GM19043 (cell line): ENCODE measurements at regions not wholly inside any gene's neighbourhood (a gene's known extent, or its start where the extent isn't known, plus 50 kb on each side); places are given as distances from the start of the nearest gene placed in this dataset.
"Not testable (repeated sequence)": the region's sequence is repeated elsewhere in the genome, so short reads cannot be mapped to it uniquely, and the experiment has no call there.

ENCODE experiments used
- ATAC-seq: cut with Tn5 transposase; IDR thresholded peaks from one replicate; pipeline ENCODE4 v1.9.1; 2021; ENCODE audit warnings: low read depth; ENCODE audit not compliant: unreplicated experiment

DNA sequence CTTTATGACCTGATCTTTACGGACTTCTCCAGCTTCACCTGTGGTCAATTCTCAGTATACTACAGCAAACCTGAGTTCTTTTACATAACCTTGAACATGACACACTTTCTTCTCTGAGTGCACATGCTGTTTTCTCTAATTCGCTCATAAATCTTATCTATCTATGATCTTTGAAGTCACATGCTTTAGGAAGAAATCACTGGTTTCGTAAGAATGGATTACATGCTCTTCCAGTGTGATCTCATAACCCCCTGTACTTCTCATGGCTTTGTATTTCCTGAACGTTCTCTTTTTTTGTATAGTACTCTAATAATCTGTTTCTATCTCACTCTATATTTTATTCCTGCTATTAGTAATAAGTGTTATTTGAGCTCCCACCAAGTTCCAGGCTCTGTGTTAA is 1165.2 kb downstream of the TBL1XR1 start:
- ATAC-seq = no peak

DNA sequence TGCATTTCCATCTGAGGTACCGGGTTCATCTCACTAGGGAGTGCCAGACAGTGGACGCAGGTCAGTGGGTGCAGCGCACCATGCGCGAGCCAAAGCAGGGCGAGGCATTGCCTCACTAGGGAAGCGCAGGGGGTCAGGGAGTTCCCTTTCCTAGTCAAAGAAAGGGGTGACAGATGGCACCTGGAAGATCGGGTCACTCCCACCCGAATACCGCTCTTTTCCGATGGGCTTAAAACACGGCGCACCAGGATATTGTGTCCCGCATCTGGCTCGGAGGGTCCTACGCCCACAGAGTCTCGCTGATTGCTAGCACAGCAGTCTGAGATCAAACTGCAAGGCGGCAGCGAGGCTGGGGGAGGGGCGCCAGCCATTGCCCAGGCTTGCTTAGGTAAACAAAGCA is 1157.1 kb downstream of the NAALADL2 start:
- not testable (repeated sequence) for ATAC-seq

DNA sequence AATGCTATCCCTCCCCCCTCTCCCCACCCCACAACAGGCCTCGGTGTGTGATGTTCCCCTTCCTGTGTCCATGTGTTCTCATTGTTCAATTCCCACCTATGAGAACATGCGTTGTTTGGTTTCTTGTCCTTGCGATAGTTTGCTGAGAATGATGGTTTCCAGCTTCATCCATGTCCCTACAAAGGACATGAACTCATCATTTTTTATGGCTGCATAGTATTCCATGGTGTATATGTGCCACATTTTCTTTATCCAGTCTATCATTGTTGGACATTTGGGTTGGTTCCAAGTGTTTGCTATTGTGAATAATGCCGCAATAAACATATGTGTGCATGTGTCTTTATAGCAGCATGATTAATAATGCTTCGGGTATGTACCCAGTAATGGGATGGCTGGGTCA is 1156.1 kb downstream of the NAALADL2 start:
- ATAC-seq = not testable (repeated sequence)

DNA sequence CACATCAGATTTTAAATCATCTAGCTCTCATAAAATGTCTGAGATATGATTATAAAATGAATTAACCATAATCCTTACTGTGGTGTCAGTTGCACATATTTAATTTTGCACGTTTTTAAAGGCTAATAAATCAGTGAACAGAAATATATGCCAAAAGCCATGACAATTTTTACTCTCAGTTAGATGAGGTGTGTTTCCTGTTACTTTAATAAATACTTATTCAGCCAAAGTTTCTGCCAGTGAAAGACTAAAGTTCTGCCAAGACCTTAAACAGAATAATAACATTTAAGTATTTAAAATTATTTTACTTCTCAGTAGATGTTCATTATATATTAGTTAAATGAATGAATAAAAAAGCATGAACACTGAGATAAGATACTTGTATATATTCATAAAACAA is 1150.1 kb downstream of the NAALADL2 start:
- ATAC-seq = no peak

DNA sequence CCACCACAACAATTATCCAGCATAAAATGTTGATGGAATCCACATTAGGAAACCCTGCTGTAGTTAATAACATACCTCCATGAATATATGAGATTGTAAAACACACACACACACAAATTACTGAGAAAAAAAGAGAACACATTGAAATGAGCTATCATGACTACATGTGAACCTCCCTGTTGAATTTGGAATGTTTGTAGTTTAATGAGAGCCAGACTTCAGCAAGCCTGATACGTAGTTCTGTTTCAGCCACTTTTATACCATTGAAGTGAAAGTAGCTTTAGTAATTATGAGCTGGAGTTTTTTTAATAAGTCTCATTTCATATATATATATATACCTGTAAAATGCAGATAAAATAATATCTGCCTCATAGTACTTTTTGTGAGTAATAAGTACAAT is 1146.4 kb downstream of the NAALADL2 start:
- no peak for ATAC-seq

DNA sequence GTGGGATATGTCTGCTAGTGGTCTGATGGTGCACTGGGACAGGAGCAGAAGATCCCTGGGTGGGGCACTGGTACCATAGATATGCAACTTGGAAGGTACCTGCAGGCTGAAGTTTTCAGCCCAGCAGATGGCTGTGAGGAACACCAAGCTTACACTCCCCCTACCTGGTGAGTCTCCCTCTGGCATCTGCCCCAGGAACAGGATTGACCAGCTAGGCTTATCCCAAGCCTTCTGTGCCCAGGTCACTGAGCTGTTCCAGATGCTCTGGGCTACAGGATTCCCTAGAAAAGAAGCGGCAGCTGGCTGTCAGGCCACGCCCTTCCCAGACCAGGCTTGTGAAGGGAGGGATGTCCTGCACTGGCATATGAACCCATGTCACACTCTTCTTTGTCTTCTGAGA is 1130.0 kb downstream of the NAALADL2 start:
- ATAC-seq = no peak

DNA sequence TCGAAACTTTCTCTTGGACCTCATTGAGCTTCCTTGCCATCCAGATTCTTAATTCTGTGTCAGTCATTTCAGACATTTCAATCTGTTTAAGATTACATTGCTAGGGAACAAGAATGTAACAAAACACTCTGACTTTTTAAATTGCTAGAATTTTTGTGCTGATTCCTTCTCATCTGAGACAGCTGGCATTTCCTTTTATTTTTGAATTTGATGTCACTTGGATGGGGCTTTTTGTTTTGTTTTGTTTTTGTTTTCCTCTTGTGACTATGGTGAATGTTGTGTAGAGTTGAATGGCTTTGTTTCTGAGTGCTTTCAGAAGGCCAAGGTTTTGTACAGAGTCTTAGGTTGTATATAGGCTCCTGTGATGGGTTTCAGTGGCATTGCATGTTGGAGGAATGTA is 1129.3 kb downstream of the NAALADL2 start:
- ATAC-seq = no peak

DNA sequence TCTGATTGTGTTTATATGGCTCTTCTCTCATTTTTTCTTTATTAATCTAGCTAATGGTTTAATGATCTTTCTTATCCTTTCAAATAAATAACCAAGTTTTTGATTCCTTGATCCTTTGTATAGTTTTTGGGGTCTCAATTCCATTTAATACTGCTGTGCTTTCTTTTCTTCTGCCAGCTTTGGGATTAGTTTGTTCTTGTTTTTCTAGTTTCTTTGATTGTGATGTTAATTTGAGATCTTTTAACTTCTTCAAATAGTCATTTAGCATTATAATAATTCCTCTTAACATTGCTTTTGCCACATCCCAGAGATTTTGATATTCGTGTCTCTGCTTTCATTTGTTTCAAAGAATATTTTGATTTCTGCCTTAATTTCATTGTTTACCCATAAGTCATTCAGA is 1126.6 kb downstream of the NAALADL2 start:
- no peak for ATAC-seq

DNA sequence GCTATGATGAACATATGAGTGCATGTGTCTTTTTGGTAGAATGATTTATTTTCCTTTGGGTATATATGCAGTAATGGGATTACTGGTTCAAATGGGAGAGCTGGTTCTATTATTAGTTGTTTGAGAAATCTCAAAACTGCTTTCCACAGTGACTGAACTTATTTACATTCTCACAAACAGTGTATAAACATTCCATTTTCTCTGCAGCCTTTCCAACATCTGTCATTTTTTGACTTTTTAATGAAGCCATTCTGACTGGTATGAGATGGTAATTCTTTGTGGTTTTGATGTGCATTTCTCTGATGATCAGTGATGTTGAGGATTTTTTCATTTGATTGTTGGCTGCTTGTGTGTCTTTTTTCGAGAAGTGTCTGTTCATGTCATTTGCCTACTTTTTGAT is 1124.2 kb downstream of the NAALADL2 start:
- no peak for ATAC-seq

DNA sequence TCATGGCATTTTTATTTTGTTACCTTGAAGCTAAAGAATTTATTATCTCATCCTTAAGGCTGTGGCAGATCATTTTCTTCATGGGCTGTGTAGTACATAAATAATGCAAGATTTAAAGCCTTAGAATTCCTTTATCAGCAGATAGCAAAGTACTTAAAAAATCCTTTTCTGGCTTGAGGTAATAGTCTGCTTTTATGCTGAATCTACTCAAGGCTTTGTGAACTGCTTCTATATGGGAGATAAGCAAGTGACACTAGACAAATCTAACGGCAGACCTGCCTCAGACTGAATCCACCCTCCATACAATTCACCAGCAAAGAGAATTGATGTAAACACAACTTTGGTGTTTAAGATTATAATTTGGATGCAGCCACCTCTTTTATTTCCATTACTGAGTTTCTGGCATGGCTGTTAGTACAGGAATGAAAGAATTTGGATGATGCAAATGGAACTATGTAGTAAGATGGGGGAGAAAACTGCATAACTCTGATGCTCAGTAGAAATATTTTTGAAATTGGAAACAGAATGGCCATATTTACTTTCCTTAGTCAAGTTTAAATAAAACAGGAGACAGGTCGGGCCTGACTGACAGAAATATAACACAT is 1121.5 kb downstream of the NAALADL2 start:
- no peak for ATAC-seq

DNA sequence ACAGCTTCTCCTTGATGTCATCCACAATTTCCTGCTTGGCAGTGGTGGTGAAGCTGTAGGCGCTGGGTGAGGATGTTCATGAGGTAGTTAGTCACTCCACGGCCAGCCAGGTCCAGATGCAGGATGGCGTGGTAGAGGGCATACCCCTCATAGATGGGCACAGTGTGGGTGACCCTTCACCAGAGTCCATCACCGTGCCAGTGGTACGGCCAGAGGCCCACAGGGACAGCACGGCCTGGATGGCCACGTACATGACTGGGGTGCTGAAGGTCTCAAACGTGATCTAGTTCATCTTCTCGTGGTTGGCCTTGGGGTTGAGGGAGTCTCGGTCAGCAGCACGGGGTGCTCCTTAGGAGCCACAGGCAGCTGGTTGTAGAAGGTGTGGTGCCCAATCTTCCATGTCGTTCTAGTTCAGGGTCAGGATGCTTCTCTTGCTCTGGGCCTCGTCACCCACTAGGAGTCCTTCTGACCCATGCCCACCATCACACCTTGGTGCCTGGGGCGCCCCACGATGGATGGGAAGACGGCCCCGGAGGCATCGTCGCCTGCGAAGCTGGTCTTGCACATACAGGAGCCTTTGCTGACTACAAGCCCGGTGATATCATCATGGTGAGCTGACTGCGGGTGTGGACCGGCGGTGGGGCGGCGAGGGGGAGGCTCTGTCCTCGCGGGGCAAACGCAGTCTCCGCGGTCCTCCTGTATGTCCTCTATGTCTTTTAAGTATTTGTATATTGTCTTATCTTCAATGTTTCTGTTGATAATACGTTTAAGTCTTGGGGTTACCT is 1119.0 kb downstream of the NAALADL2 start:
- no peak for ATAC-seq

DNA sequence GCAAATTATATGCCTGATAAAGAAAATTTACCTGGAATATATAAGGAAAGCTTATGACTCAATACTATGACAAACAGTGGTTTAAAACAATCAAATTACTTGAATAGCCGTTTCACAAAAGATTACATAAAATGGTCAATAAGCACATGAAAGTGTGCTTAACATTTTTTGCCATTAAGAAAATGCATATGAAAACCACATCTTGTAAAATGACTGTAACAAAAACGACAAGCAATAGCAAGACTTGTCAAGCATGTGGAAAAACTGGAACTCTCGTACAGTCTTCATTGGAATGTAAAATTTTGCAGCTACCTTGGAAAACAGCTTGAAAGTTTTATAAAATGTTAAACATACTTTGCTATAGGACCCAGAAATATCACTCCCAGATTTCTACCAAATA is 1110.3 kb downstream of the NAALADL2 start:
- ATAC-seq = no peak

DNA sequence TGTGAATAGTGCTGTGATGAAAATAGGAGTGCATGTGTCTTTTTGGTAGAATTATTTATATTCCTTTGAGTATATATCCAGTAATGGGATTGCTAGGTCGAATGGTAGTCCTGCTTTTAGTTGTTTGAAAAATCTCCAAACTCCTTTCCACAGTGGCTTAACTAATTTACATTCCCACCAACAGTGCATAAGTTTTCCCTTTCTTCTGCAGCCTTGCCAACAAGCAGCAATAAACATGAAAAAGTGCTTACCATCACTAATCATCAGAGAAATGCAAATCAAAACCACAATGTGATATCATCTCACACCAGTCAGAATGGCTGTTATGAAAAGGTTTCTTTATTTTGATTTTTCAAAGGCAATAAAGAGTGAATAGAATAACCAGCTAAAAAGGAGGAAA is 1105.9 kb downstream of the NAALADL2 start:
- no peak for ATAC-seq

DNA sequence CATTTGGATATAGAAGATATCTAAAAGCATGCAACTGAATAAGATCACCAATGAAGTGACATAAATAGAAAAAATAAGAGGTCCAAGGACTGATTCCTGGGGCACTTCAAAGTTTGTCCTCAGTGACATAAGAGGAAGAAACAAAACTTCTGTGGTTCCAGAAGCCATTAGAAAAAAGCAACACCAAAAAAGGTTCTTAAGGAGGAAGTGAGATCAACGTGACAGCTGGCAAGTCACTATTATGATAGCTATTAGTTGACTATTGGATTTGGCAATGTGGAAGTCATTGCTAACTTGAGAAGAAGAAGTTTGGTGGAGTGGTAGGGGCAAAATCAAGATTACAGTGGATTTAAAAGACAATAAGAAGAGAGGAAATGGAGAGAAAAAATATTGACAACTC is 1098.3 kb downstream of the NAALADL2 start:
- no peak for ATAC-seq

DNA sequence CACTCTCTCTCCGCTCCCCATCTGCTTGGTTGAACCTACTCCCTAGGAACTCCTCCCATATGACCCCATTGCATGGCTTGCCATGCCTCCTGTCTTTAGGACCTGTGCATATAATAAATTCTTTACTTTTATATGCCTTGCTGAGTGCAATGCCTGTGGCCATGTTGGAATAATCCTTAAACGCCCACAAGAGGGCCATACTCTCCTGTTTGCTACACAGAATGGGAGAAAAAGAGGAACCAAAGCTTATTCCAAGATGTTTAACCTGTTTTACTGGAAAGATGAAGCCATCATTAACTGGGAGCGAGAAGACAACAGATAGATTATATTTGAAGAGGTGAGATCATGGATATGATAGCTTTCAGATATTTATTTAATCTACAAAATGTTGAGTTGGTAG is 1097.8 kb downstream of the NAALADL2 start:
- no peak for ATAC-seq

DNA sequence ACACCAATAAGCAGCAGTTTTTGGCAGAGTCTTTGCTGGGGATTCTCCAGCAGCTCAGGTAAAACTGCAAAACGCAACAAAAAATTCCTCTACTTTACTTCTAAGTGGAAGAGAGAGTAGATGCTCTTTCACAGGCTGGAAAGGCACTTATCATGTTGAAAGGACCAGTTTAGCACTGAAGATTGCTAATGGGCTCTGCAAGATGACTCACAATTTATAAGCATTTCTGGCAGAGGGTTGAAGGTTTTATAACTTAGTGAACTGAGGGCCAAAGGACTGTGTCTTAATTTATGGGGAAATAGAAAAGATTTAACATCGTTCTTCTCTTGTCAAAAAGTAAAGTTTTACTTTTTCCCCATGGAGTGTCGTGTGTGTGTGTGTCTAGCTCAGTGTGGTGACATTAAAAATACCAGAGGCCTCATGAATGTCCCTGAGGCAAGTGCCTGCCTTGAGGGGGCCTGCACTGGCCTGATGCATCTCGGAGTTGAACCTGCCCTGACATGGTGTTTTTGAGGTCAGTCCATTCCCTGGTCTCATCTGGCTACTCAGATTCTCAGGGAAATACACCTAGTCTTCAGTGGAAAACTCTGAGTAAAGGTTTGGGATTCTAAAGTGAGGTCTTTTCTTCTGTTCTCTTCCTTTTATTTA is 1092.0 kb downstream of the NAALADL2 start:
- no peak for ATAC-seq

DNA sequence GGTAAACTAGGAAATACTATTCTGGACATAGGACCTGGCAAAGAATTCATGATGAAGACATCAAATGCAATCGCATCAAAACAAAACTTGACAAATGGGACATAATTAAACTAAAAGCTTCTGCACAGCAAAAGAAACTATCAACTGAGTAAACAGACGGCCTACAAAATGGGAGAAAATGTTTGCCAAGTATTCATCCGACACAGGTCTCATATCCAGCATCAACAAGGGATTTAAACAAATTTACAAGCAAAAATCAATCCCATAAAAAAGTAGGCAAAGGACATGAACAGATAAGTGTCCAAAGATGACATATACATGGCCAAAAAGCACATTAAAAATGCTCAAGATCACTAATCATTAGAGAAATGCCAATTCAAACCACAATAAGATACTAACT is 1088.9 kb downstream of the NAALADL2 start:
- ATAC-seq = no peak

DNA sequence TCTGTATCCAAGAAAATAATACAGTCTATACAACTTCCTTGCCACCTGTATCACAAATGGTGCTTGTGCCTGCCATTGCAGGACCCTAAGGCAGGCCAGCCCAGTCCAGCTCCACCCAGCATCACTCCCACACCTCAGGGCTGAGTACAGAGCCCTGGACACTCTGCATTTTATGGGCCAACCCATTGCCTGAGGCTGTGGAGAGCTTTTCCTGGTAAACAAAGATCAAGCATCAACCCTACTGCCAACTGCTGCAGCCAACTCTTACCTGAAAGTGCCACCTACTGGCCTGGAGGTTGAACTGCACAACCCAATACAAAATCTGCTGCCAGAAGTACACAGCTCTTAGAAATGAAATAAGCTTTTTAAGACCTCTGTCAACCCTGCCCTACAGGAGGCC is 1082.2 kb downstream of the NAALADL2 start:
- ATAC-seq = no peak

DNA sequence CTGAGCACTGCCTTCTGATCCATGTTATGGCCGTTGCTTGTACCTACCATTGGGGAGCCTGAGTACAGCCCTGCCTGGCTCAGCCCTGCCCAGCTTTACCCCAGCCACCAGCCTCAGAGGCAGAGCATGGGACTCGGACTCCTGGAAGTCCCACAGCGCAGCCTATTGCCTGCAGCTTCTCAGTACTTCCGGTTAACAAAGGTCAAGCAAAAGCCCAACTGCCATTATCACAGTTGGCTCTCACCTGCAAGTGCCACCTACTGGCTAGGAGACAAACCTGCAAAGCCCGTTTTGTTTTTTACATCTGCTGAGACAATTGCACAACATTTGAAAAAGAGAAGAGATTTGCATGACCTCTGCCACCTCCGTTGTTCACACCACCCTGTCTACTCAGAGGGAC is 1081.7 kb downstream of the NAALADL2 start:
- ATAC-seq = no peak

DNA sequence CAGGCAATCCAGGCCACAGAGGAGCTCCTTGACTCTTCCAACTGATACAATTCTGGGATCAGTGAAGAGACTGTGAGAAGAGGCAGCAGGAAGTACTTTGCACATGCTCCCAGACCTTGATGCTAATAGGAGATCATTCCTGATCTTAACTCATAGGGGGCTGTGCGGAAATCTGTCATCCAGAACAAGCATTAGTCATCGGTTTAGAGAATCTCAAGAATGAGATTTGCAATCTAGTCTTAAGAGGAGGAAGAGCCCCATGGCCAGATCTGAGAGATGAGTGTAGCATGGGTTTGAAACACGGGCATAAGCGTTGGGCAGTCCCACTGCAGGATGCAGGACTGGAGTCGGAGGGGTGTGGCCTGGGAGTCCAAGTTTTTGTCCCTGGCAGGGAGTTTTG is 1081.1 kb downstream of the NAALADL2 start:
- no peak for ATAC-seq

DNA sequence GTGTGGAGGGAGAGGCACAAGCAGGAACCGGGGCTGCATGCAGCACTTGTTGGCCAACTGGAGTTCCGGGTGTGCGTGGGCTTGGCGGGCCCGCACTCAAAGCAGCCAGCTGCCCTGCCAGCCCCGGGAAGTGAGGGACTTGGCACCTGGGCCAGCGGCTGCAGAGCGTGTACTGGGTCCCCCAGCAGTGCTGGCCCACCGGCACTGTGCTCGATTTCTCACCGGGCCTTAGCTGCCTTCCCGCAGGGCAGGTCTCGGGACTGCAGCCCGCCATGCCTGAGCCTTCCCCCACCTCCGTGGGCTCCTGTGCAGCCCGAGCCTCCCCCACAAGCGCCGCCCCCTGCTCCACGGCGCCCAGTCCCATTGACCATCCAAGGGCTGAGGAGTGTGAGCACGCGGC is 1078.2 kb downstream of the NAALADL2 start:
- not testable (repeated sequence) for ATAC-seq

DNA sequence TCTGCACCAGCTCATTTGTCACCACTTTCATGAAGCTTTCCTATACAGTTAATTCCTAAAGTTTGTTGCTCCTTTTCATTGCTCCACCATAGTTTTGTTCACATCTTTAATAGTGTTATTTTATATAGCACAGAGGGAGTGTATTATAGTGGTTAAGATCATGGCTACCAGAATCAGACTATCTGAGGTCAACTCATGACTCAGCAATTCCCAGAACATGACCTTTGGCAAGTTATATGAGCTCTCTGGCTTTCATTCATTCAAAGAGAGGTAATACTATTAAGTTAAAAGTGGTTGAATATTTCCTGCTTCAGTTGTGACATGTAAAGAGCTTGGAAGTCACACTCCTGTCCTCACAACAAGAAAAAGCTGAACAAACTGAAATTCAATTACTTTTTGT is 1073.5 kb downstream of the NAALADL2 start:
- no peak for ATAC-seq
